Pancreas (tissue), 10 donors: ENCODE measurements at regions not wholly inside any gene's neighbourhood (a gene's known extent, or its start where the extent isn't known, plus 50 kb on each side); places are given as distances from the start of the nearest gene placed in this dataset.

Source experiments
- ATAC-seq, 4 donors: fragments of 200-7000 bp; cut with Tn5 transposase; one replicate each; pipeline versions ENCODE4 v1.8.0 to v1.9.1; 2020; ENCODE audit warnings: mild to moderate bottlenecking in 4 of 4, moderate library complexity in 4 of 4
- DNase-seq, 6 donors: peaks; one replicate each; pipeline ENCODE4 v3.0.0-alpha.2; 2020
- FAIRE-seq: peaks from 2 replicates; lab custom pipeline; 2012; peaks lifted over from hg19 to GRCh38; lab: Jason Lieb, UNC
- H3K27ac ChIP-seq, 4 donors: fragments of 200-600 bp; sonication (generic); 1 replicate in 3 of 4; 2 replicates in 1 of 4; pipeline versions ENCODE4 v1.5.0 to v1.8.0; 2020
- H3K27me3 ChIP-seq, 4 donors: fragments of 200-600 bp; one replicate each; pipeline ENCODE4 v1.8.0; 2021
- H3K36me3 ChIP-seq, 3 donors: fragments of 200-600 bp; sonication (generic) in 1 of 3; one replicate each; pipeline versions ENCODE4 v1.5.0 to v1.8.0; 2020 to 2021
- H3K4me1 ChIP-seq, 3 donors: fragments of 200-600 bp; one replicate each; pipeline ENCODE4 v1.8.0; 2021
- H3K4me3 ChIP-seq, 4 donors: fragments of 200-600 bp; sonication (generic) in 2 of 4; one replicate each; pipeline versions ENCODE4 v1.5.0 to v1.8.0; 2020 to 2021
- H3K9me3 ChIP-seq, 4 donors: fragments of 200-600 bp; one replicate each; pipeline ENCODE4 v1.8.0; 2021
- WGBS, 2 donors: extraction: QIAGEN DNeasy Blood & Tissue Kit; methylation state at CpG; one replicate each; pipeline ENCODE4 v1.1.7; 2013; 5-methylcytosine and 5-hydroxymethylcytosine counted together
- intact Hi-C, 3 donors: fragments of 100-400 bp; cut with DNase I; formaldehyde crosslinking; loops; one replicate each; pipeline versions ENCODE4 v1.11.1 to v1.14.2; 2022
- TF ChIP-seq, protein P1 (sequence below), 4 donors: fragments of 200-600 bp; sonication (generic) in 3 of 4; IDR thresholded peaks; one replicate each; pipeline versions ENCODE4 v1.5.0 to v1.8.0; 2021; ENCODE audit warnings: antibody characterized with exemption in 4 of 4
- donor health status: healthy with polysubstance abuse.
- donor health status: DM: no; HTN: no; CAD: no; lungs with moderate emphysema.
- donor health status: DM: no; HTN: no; CAD: no.
- donor health status: control.
- donor health status: control.
- donor health status: Bipolar disorder and iron deficiency.
- donor health status: DM: yes; HTN: yes; CAD: no.
- donor health status: DM: no; HTN: no; CAD: no.
- donor health status: DM: no; HTN: no; CAD: no.
- donor health status: DM: yes; HTN: yes; CAD: no.

GRCh38 chr6:152918991-152919390, 63.9 kb downstream of the FBXO5 start:
- H3K27ac ChIP-seq, result no peak overlapping the region
- H3K27me3 ChIP-seq, result no peaks in the 10 kb centered on the region
- FAIRE-seq, result no peak
- no peak for DNase-seq
- TF ChIP-seq, protein P1, sequence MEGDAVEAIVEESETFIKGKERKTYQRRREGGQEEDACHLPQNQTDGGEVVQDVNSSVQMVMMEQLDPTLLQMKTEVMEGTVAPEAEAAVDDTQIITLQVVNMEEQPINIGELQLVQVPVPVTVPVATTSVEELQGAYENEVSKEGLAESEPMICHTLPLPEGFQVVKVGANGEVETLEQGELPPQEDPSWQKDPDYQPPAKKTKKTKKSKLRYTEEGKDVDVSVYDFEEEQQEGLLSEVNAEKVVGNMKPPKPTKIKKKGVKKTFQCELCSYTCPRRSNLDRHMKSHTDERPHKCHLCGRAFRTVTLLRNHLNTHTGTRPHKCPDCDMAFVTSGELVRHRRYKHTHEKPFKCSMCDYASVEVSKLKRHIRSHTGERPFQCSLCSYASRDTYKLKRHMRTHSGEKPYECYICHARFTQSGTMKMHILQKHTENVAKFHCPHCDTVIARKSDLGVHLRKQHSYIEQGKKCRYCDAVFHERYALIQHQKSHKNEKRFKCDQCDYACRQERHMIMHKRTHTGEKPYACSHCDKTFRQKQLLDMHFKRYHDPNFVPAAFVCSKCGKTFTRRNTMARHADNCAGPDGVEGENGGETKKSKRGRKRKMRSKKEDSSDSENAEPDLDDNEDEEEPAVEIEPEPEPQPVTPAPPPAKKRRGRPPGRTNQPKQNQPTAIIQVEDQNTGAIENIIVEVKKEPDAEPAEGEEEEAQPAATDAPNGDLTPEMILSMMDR (IDR thresholded peaks at IDR 0.05), result no peak
- H3K9me3 ChIP-seq, result no peaks in the 10 kb centered on the region
- no peak for ATAC-seq
- no peak overlapping the region for H3K4me3 ChIP-seq
- no peaks in the 10 kb centered on the region for H3K4me1 ChIP-seq
- 57 to 64% methylated on average over 3 of the region's 3 CpGs for WGBS, 2 donors
- intact Hi-C loops, result no loop called here
- H3K36me3 ChIP-seq, result no peaks in the 10 kb centered on the region

DNA sequence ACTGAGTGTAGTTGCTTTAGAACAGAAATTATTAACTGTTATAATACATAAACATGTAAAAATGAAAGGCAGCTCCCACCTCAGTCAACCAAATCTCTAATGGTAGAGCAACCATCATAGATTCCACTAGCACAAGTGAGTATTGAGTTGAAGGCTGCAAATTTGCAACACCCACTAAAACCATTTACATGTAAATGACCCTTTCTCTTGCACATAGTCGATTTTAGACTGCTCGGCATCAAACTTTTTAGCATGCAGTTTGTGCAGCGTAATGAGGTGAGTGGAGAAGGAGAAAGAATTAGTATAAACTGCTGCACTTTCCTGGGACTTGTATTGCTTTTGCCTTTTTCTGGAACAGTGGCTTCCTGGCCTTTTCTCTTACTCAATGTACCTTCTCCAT, 62.8 kb downstream of the FBXO5 start:
- 76 to 90% methylated on average over 3 of the region's 3 CpGs for WGBS, 2 donors
- DNase-seq (no peak), ATAC-seq (no peak), FAIRE-seq (no peak)
- intact Hi-C loops, result no loop called here
- Histone ChIP-seq H3K36me3 (no peaks in the 10 kb centered on the region), H3K27ac (no peak overlapping the region), H3K27me3 (no peaks in the 10 kb centered on the region), H3K4me1 (no peaks in the 10 kb centered on the region), H3K9me3 (no peaks in the 10 kb centered on the region), H3K4me3 (no peak overlapping the region)
- TF ChIP-seq, protein P1 (IDR thresholded peaks at IDR 0.05), result no peak
